ENCODE measurements at regions not wholly inside any gene's neighbourhood (a gene's known extent, or its start where the extent isn't known, plus 50 kb on each side); places are given as distances from the start of the nearest gene placed in this dataset.
"Not testable (repeated sequence)": the region's sequence is repeated elsewhere in the genome, so short reads cannot be mapped to it uniquely, and the experiment has no call there.

GRCh38 chr2:72027426-72028161, 120.1 kb downstream of the CYP26B1 start:
- DNase-seq (ENCODE audit: low read depth, low spot score): no peak
- TF ChIP-seq FOXP2 (optimal IDR thresholded peaks at IDR 0.05; ENCODE audit: control extremely low read depth, extremely low read length, insufficient read depth) (no peak), EZH2 (IDR thresholded peaks at IDR 0.05) (no peak), POLR2AphosphoS5 (IDR thresholded peaks at IDR 0.05; ENCODE audit: borderline replicate concordance, low read depth, low read length) (no peak)

DNA sequence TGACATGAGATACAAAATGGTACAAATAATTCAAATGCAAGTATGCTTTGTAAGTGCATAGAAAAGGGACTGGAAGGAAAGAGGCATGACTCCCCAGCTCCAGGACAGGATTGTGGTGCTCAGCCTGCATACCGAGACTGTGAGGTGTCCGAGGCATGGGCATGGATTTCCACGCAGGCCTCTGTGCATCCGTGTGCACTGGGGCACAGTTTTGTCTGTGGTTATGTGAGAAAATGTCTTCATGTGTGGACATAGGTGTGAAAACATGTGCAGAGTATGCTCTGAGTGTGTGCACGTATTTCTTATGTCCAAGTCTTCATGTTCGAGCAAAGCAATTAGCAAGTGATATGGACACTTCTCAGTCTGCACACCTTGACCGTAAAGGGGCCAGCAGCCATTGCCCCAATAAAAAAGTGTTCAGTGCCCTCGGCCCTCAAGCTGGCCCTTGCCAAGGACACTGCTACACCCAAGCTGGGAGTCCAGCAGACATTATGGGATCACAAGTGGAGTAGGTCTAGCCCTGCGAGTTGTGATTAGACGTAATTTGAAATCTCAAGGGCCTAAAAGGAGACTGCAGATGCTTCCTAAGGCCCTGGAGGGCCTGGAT, 120.7 kb downstream of the CYP26B1 start:
- TF ChIP-seq POLR2AphosphoS5 (IDR thresholded peaks at IDR 0.05; ENCODE audit: borderline replicate concordance, low read depth, low read length): no peak
- TF ChIP-seq EZH2 (IDR thresholded peaks at IDR 0.05): no peak
- TF ChIP-seq FOXP2 (optimal IDR thresholded peaks at IDR 0.05; ENCODE audit: control extremely low read depth, extremely low read length, insufficient read depth): no peak
- H3K4me3 ChIP-seq: no peak overlapping the region
- no peaks in the 10 kb centered on the region for H3K36me3 ChIP-seq (ENCODE audit: insufficient read depth, low read length)
- no peak overlapping the region for H3K27ac ChIP-seq
- no peak for DNase-seq (ENCODE audit: low read depth, low spot score)
- no peak overlapping the region for H3K9ac ChIP-seq (ENCODE audit: insufficient read length)
- no peaks in the 10 kb centered on the region for H3K9me3 ChIP-seq (ENCODE audit: low read depth, low read length)

More at GRCh38 chr2:72027426-72028161, 120.1 kb downstream of the CYP26B1 start:
- Histone ChIP-seq H3K27ac (no peak overlapping the region), H3K4me3 (no peak overlapping the region), H3K9ac (ENCODE audit: insufficient read length) (no peak overlapping the region), H3K9me3 (ENCODE audit: low read depth, low read length) (no peaks in the 10 kb centered on the region), H3K36me3 (ENCODE audit: insufficient read depth, low read length) (no peaks in the 10 kb centered on the region)

DNA sequence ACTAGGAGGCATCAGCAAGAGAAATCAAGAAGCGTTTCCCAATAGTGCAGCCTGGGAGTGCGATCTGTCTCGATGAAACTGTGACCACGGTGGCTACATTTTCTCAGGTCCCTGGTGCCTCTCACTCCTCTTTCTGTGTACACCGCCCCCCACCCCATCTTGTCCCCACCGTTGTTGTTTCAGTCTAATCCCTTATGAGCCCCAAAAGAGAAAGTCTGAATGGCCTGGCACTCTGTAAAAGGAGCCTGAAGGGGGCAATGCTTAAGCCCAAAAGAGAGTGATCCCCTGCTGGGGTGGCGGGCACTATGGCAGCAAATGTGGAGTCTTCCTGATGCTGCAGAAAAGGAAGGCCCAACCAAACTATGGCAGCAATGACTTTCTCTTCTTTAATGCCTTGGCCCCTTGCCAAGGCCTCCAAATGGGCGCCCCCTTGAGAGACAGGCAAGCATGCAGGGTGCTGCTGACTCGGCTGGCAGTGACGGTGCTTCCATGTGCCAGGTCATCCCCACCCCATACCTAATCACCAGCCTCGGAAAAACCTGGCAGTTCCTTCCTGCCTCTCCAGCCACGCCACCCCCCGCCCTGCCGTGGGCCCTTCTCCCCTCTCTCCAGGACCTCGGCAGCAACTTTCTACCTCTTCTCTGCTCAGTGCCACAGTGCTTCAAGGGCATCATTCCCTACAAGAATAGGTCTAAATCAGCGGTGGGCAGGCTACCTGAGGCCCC, 123.0 kb downstream of the CYP26B1 start:
- H3K36me3 ChIP-seq (ENCODE audit: insufficient read depth, low read length): no peaks in the 10 kb centered on the region
- TF ChIP-seq FOXP2 (optimal IDR thresholded peaks at IDR 0.05; ENCODE audit: control extremely low read depth, extremely low read length, insufficient read depth) (no peak), EZH2 (IDR thresholded peaks at IDR 0.05) (no peak), POLR2AphosphoS5 (IDR thresholded peaks at IDR 0.05; ENCODE audit: borderline replicate concordance, low read depth, low read length) (no peak)

DNA sequence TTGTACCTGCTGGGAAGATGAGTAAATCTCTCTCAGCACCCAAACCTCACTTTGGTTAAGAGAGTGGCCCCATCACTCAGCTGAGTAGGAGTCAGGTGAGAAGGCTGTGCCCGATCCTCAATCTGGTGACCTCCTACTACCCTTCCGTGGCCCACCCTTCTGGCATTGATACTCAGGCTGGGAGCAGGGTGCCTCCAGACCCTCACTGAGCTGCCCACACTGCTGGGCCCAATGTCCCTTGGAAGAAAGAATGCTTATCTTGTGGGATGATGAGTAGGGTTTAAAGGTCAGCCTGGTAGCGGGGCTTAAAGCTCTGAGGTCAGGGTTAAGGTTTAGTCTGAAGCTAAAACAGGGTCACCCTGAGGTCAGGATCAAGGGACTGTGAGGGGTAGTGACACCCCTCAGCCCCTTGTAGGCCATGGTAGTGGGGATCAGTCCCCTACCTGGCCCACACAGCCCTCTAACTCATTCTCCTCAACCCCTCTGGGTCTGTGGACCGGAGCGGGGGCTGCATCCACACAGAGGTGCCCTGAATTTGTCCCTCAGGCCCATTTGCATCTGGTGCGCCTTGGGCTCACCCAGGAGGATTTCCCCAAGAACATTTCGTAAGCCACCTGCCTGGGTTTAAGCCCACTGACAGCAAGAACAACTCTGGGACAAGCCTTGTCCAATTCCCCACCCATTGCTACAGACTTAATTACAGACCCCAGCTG, 123.8 kb downstream of the CYP26B1 start:
- H3K9me3 ChIP-seq (ENCODE audit: low read depth, low read length): no peaks in the 10 kb centered on the region
- no peak for DNase-seq (ENCODE audit: low read depth, low spot score)
- no peak overlapping the region for H3K9ac ChIP-seq (ENCODE audit: insufficient read length)
- no peak overlapping the region for H3K27ac ChIP-seq
- no peaks in the 10 kb centered on the region for H3K36me3 ChIP-seq (ENCODE audit: insufficient read depth, low read length)
- TF ChIP-seq POLR2AphosphoS5 (IDR thresholded peaks at IDR 0.05; ENCODE audit: borderline replicate concordance, low read depth, low read length): no peak
- TF ChIP-seq FOXP2 (optimal IDR thresholded peaks at IDR 0.05; ENCODE audit: control extremely low read depth, extremely low read length, insufficient read depth): no peak
- TF ChIP-seq EZH2 (IDR thresholded peaks at IDR 0.05): no peak
- H3K4me3 ChIP-seq: no peak overlapping the region

More for the DNA sequence above, 123.0 kb downstream of the CYP26B1 start:
- Histone ChIP-seq H3K27ac (no peak overlapping the region), H3K4me3 (no peak overlapping the region), H3K9ac (ENCODE audit: insufficient read length) (no peak overlapping the region), H3K9me3 (ENCODE audit: low read depth, low read length) (no peaks in the 10 kb centered on the region)
- DNase-seq (ENCODE audit: low read depth, low spot score): no peak

DNA sequence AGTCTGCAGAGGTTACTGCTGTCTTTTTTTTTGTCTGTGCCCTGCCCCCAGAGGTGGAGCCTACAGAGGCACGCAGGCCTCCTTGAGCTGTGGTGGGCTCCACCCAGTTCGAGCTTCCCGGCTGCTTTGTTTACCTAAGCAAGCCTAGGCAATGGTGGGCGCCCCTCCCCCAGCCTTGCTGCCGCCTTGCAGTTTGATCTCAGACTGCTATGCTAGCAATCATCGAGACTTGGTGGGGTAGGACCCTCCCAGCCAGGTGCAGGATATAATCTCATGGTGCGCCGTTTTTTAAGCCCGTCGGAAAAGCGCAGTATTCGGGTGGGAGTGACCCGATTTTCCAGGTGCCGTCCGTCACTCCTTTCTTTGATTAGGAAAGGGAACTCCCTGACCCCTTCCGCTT, 126.3 kb downstream of the CYP26B1 start:
- H3K4me3 ChIP-seq; H3K9ac ChIP-seq (ENCODE audit: insufficient read length); H3K9me3 ChIP-seq (ENCODE audit: low read depth, low read length); H3K27ac ChIP-seq; DNase-seq (ENCODE audit: low read depth, low spot score); H3K36me3 ChIP-seq (ENCODE audit: insufficient read depth, low read length): not testable (repeated sequence)

DNA sequence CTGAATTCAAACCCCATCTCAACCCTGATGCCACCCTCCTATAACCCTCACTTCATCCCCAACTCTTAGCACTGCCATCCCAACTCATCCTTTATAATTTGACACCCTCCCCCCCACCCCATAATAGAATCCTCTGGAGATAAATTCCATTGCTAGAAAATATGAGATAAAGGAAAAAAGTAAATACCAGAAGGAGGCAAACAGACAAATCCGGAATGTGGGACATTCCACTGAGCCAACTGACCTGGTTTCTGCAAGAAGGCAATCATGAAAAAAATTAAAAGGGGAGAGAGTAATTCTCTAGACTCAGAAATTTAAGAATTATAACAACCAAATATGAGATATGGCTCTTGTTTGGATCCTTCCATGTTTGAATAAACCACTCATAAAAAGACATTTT, 132.4 kb downstream of the CYP26B1 start:
- no peak for DNase-seq (ENCODE audit: low read depth, low spot score)
- TF ChIP-seq EZH2 (IDR thresholded peaks at IDR 0.05) (no peak), FOXP2 (optimal IDR thresholded peaks at IDR 0.05; ENCODE audit: control extremely low read depth, extremely low read length, insufficient read depth) (no peak), POLR2AphosphoS5 (IDR thresholded peaks at IDR 0.05; ENCODE audit: borderline replicate concordance, low read depth, low read length) (no peak)
- Histone ChIP-seq H3K4me3 (no peak overlapping the region), H3K9ac (ENCODE audit: insufficient read length) (no peak overlapping the region), H3K9me3 (ENCODE audit: low read depth, low read length) (no peaks in the 10 kb centered on the region), H3K36me3 (ENCODE audit: insufficient read depth, low read length) (no peaks in the 10 kb centered on the region), H3K27ac (no peak overlapping the region)

GRCh38 chr2:72014831-72015230, 132.8 kb downstream of the CYP26B1 start:
- Histone ChIP-seq H3K27ac (no peak overlapping the region), H3K4me3 (no peak overlapping the region), H3K36me3 (ENCODE audit: insufficient read depth, low read length) (no peaks in the 10 kb centered on the region), H3K9me3 (ENCODE audit: low read depth, low read length) (no peaks in the 10 kb centered on the region), H3K9ac (ENCODE audit: insufficient read length) (no peak overlapping the region)
- no peak for DNase-seq (ENCODE audit: low read depth, low spot score)
- no peak for TF ChIP-seq EZH2 (IDR thresholded peaks at IDR 0.05)
- TF ChIP-seq POLR2AphosphoS5 (IDR thresholded peaks at IDR 0.05; ENCODE audit: borderline replicate concordance, low read depth, low read length): no peak
- TF ChIP-seq FOXP2 (optimal IDR thresholded peaks at IDR 0.05; ENCODE audit: control extremely low read depth, extremely low read length, insufficient read depth): no peak

GRCh38 chr2:72013726-72014125, 133.9 kb downstream of the CYP26B1 start:
- TF ChIP-seq EZH2 (IDR thresholded peaks at IDR 0.05): no peak
- no peak for TF ChIP-seq FOXP2 (optimal IDR thresholded peaks at IDR 0.05; ENCODE audit: control extremely low read depth, extremely low read length, insufficient read depth)
- no peak for TF ChIP-seq POLR2AphosphoS5 (IDR thresholded peaks at IDR 0.05; ENCODE audit: borderline replicate concordance, low read depth, low read length)
- Histone ChIP-seq H3K4me3 (no peak overlapping the region), H3K9ac (ENCODE audit: insufficient read length) (no peak overlapping the region), H3K36me3 (ENCODE audit: insufficient read depth, low read length) (no peaks in the 10 kb centered on the region), H3K27ac (no peak overlapping the region), H3K9me3 (ENCODE audit: low read depth, low read length) (no peaks in the 10 kb centered on the region)
- DNase-seq (ENCODE audit: low read depth, low spot score): no peak
